HG03460 (cell line): ENCODE measurements at regions not wholly inside any gene's neighbourhood (a gene's known extent, or its start where the extent isn't known, plus 50 kb on each side); places are given as distances from the start of the nearest gene placed in this dataset.

ENCODE experiments used
- ATAC-seq: cut with Tn5 transposase; IDR thresholded peaks from one replicate; pipeline ENCODE4 v1.9.1; 2021; ENCODE audit not compliant: unreplicated experiment

GRCh38 chr17:77899498-77899897, 59.0 kb upstream of the TNRC6C start:
- ATAC-seq: no peak

DNA sequence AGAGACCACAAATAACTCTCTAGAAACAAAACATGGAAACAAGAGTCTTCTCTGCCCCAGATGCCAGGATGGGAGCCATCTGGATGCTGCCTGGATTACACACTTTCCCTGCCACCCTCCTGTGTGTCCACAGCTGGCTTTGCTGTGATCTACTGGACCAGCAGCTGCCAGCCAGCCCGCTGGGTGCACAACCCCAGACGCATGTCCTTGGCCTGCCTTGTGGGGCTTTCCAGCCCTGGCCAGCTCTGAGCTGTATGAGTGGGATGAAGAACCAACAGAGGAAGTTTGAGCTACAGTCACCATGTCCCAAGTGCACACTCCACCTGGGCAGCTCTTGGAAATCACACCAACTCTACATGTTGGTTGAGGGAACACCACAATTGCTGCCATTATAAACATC, 57.0 kb upstream of the TNRC6C start:
- no peak for ATAC-seq

GRCh38 chr17:77905266-77905665, 53.2 kb upstream of the TNRC6C start:
- ATAC-seq: no peak

DNA sequence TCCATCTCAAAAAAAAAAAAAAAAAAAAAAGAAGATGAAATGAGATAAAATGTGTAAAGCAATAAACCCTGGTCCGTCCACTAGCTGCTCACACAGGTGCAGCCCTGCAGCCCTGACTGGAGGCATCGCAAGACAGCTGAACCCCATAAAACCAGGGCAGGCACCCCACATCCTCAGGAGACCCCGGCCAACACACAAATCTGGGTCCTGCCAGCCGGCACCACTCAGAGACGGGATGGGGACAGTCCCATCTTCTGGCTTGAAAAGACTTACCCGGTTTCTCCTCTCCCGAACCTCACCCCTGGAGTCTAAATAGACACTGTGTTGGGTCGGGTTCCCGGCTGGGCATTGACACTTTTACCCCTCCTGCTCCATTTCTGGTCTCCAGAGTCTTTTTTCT, 52.7 kb upstream of the TNRC6C start:
- ATAC-seq: no peak

DNA sequence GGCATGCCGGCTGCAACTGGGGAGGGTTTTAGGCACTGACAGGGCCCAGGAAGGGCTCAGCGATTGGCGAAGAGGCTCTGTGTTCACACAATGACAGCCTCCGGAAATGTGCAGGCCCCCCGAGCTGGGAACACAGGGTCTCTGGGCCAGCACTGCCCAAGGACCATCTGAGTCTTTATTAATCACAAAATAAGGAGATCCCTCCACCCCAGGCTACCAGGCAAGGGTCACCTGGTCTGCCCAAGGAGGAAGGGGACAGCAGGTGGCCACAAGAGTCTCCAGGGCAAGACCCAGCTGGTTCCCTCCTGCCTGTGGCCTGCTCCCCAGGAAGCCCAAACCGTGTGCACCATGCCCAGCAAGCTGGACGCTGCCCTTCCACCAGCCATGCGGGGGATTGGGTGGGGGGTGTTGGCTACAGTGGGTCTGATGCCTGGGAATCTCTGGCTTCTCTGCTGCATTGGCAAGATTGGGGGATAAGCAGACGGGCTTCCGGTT, 52.1 kb upstream of the TNRC6C start:
- no peak for ATAC-seq

DNA sequence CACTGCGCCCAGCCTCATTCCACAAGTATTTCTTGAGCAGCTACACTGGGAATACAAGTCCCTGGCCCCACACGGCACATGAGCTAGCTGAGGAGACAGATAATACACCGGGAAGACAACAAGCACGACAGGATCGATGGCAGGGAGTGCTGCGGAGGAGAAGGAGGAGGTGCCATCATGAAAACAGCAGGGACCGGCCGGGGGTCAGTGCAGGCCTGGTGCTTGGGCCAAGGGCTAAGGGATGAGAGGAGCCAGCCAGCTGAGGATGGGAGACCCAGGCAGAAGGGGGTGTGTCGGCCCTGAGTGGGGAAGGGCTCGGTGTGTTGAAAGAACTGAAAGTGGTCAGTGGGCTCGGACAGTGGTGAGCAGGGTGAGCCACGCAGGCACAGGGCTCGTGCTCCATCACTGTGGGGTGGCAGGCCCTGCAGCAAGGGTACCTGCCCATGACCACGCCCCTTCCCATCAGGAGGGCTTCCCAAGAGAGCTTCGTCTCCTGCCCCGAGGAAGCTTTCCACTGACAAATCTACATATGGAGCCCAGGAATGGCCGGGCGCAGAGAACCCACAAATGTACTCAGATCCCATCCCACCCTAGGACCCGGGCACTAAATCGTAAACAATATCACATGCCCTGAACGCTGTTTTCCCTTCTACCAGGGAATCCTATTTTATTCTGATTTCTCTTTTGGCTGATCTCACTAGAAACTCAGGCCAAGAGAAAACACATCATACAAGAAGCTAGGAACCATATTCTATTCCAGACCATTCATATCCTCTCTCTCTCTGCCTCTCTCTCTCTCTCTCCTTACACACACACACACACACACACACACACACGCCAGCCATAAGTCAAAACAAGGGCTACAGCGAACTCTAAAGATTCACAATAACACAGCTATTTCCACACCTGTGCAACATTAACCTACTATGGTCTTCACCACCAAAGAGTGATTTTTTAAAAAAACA, 50.7 kb upstream of the TNRC6C start:
- ATAC-seq: no peak

- no peak for ATAC-seq
These were observed 50.0 kb upstream of the TNRC6C start for GRCh38 chr17:77908501-77908900.
